NCI-H1092 treated with DMSO at 0.1 percent for 48 hours (cell line): ENCODE measurements at regions not wholly inside any gene's neighbourhood (a gene's known extent, or its start where the extent isn't known, plus 50 kb on each side); places are given as distances from the start of the nearest gene placed in this dataset.

Experiments used
- DNase-seq: peaks from one replicate; lab custom pipeline; 2025; lab: John Stamatoyannopoulos, UW

DNA sequence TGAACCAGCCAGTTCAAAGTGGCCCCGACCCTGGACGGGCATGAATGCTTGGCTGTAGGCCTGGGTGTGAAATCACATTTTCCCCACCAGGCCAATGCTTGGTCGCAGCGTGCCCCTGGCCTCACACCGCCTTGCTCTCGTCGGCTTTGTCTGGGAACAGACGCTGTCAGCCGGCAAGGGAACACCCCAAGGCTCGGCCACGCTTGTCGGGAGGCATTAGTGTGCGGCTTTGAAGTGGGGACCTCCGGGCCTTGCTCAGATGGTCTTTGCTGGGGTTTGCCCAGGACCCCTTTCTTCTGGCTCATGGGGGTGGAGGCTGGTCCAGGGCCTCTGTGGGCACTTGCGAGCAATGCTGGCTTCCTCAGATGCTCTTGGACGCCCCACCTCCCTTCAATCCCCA is 79.1 kb downstream of the INHBB start:
- DNase-seq: no peak

GRCh38 chr2:120428748-120429147 is 82.8 kb downstream of the INHBB start:
- no peak for DNase-seq

- DNase-seq: no peak
Measured at GRCh38 chr2:120429586-120430500, 83.9 kb downstream of the INHBB start.

DNA sequence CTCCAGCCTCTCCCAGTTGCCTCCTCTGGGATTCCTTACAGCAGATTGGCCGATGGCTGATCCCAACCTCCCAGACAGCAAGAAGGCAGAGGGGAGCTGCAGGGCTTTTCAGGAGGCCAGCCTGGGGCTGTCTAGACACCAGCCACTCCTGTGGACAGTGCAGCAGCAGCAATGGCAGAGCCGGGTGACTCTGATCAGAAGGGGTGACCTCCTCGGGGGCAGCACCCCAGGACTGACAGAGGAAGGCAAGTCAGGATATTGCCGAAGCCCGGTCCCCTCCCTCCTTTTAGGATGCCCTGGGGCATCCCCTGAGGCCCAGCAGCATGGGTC is 84.5 kb downstream of the INHBB start:
- DNase-seq: no peak

- no peak for DNase-seq
Measured at GRCh38 chr2:120430957-120431356, 85.0 kb downstream of the INHBB start.

GRCh38 chr2:120431386-120432292 is 85.7 kb downstream of the INHBB start:
- no peak for DNase-seq

DNA sequence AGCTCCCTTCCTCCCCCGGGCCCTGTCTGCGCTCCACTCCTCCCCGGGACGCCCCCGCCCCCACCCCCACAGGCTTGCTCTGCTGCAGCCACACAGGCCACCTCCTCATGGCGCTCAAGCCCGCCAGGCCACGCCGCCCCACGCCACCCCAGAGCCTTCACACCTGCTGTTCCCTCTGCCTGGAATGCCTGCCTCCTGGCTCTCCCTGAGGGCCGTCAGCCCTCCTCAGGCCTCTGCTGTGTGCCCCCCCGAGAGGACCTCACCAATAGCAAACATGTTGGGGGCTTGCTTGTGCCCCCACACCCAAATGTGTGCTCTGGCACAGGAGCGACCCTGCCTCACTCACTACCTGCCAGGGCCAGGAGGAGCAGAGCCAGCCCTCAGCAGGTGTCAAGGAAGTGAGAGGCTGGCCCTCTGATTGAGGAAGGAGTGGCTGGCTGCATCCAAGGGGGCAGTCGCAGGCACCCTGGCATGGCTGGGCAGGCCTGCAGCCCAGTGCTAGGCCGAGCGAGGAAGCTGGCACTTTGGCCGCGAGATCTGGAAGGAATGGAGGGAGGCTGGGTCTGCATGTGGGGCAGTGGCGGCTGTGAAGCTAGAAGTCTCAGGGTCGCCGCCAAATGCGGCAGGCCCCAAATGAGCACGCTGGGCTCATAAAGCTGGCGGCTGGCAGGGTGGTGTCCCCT is 86.5 kb downstream of the INHBB start:
- DNase-seq: no peak

DNA sequence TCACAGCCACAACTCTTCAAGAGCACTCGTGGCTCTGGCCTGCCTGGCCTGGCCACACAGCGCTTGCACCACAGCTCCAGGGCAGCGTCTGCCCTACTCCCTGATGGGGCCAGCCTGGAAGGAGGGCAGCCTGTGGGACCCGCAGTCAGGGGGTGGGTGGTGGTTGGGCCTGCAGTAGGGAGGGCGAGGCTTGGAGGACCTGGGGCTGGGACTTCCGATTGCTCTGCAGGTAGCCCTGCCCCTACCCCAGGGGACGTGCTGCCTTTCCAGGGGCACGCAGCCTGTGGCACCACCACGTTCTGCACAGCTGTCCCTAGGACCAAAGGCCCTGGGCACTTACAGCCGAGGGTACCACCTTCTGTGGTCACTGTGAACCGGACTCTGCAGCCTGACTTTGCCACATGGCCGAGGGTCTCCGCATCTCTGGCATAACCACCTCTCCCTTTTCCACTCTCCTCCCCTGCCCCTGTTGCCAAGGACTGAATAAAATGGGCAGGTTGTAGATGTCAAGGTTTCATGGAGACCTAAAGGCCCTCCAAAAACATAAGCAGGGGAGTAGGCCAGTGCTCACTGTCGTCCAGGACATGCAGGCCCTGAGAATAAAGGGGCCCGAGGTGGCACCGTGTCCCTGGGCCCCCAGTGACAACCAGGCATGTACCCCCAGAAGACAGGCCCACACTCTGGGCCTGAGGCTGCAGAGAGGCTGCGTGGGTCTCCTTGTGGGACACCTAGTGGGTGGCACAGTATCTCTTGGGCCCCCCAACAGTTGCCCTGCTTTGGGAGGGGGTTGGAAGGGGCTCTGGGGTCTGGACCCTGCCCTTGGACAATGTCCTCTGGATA is 87.3 kb downstream of the INHBB start:
- no peak for DNase-seq

DNA sequence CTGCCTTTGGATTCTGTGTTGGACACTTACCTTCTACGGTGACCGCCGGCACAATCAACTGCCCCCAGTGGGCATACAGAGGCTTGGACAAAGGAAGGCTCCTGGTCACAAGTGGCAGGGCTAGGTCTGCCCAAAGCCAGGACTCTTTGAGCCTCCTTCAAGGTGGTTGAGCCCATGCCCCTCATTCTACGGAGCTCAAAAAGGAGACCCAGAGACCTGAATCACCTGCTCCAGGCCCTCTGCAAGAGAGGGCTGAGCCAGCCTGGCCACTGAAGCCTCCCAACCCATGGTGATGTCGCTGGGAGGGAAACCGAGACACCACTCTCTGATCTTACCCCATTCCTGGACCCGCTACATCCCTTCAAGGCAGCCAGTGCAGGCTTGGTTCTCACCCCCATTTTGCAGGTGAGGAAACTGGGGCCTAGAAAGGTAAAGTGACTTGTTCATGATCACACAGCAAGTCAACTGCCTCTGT is 87.9 kb downstream of the INHBB start:
- no peak for DNase-seq

DNA sequence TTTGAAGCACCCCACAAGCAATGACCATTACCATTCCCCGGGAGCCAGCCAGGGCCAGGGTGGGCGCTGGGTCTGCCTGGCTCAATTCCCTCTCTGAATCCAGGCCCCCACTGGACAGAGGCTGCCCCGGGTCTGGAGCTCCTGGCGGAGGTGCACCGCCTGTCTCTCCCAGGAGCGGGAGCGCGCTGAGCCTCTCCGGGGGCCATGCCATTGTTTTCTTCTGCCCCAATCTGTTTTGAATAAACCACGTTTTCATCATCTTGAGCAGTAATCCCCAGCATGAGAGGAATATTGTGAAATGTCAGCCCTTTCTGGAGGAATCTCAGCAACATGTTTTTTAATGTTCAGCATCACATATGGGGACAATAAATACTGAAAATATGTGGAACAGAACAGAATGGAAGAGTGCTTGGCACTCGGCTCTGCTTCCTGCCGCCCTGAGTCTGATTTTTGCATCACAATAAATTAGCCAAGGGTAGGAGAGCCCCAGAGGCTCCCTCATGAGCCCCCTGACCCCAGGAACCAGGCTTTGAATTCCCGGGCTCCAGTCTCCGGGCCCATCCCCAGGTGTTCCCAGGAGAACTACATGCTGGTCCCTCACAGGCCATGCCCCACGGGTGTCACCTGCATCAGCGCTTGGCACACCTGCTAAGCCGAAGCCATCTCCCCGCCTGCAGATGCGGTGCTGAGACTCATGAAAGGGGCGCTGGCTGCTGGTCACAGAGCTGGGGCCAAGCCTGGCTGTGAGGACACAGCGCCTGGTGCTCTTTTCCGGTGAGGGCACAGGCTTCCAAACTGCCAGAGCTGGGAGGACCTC is 88.8 kb downstream of the INHBB start:
- DNase-seq: no peak

GRCh38 chr2:120435671-120436459 is 89.9 kb downstream of the INHBB start:
- DNase-seq: no peak

GRCh38 chr2:120436460-120436739 is 90.5 kb downstream of the INHBB start:
- no peak for DNase-seq

GRCh38 chr2:120436885-120437603 is 91.1 kb downstream of the INHBB start:
- DNase-seq: peak; percentile 43

- DNase-seq: no peak
Measured at GRCh38 chr2:120437604-120438000, 91.7 kb downstream of the INHBB start.

- DNase-seq: no peak
Measured at GRCh38 chr2:120438301-120439066, 92.5 kb downstream of the INHBB start.

GRCh38 chr2:120439067-120439368 is 93.1 kb downstream of the INHBB start:
- DNase-seq: no peak

DNA sequence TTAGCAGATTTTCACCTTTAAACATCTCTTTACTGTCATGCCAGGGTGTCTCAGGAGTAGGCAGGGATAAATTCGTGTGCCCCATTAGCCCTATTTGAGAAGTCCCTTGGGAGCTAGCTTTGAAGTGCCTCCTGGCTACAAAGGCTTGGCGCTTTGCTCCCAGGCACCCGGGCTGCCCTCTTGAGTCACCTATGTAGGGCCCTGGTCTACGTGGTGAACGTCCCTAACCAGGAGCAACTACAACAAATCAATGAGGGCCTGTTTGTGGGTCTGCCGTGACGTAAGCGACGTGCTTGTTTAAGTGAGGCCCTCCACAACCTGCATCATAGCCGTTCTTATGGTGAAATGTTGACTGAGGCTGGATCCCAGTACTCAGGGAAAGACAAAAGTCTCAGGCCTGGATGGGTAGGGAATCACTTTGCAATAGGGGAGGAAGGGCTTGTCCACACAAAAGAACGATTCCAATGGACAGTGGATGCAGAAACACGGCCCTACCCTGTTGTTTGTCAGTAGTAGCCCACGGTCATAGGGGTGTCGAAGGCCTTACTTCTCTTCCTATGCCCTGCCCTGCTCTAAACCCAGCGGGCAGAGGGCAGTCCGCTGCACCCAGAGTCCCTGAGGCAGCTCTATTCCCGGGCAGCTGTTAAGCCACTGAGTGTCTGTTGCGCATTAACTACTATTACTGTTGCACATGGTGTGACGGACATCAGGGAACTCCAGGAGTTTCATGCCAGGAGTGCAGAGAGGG is 93.9 kb downstream of the INHBB start:
- DNase-seq: no peak
